ENCODE measurements at regions not wholly inside any gene's neighbourhood (a gene's known extent, or its start where the extent isn't known, plus 50 kb on each side); places are given as distances from the start of the nearest gene placed in this dataset.

- 36 to 45% methylated on average over 4 of the region's 4 CpGs for WGBS, 2 donors (ENCODE audit: low coverage in 1 of 2)
- Histone ChIP-seq H3K4me3 (no peak overlapping the region), H3K27me3 (no peaks in the 10 kb centered on the region), H3K4me1 (peaks cover 0 to 17% (median 0%) of the 10 kb centered on the region in 3 donors), H3K9me3 (peaks cover 0 to 11% (median 0%) of the 10 kb centered on the region in 3 donors), H3K27ac (no peak overlapping the region), H3K36me3 (no peaks in the 10 kb centered on the region)
- no peak for TF ChIP-seq POLR2A (IDR thresholded peaks at IDR 0.05)
- TF ChIP-seq POLR2AphosphoS5 (IDR thresholded peaks at IDR 0.05) = no peak
- TF ChIP-seq CTCF (IDR thresholded peaks at IDR 0.05) = no peak
- no peak for TF ChIP-seq EP300 (IDR thresholded peaks at IDR 0.05)
- no peak for ATAC-seq
Measured at GRCh38 chr17:14797021-14797420, 468.1 kb downstream of the PMP22 start.

GRCh38 chr17:14794961-14795360 lies 470.2 kb downstream of the PMP22 start:
- no peak for ATAC-seq
- Histone ChIP-seq H3K27me3 (no peaks in the 10 kb centered on the region), H3K4me1 (peaks cover 0 to 24% (median 0%) of the 10 kb centered on the region in 3 donors), H3K4me3 (no peak overlapping the region), H3K36me3 (no peaks in the 10 kb centered on the region), H3K27ac (no peak overlapping the region), H3K9me3 (no peaks in the 10 kb centered on the region)
- 80% methylated on average over 1 of the region's 1 CpG; no CpG with 5 or more reads in 1 of the 2 donors for WGBS, 2 donors (ENCODE audit: low coverage in 1 of 2)
- no peak for TF ChIP-seq CTCF (IDR thresholded peaks at IDR 0.05)
- TF ChIP-seq EP300 (IDR thresholded peaks at IDR 0.05) = no peak
- TF ChIP-seq POLR2A (IDR thresholded peaks at IDR 0.05) = no peak
- TF ChIP-seq POLR2AphosphoS5 (IDR thresholded peaks at IDR 0.05) = no peak

- ATAC-seq = no peak
- 38 to 57% methylated on average over 3 of the region's 3 CpGs for WGBS, 2 donors (ENCODE audit: low coverage in 1 of 2)
- Histone ChIP-seq H3K27ac (no peak overlapping the region), H3K36me3 (no peaks in the 10 kb centered on the region), H3K27me3 (no peaks in the 10 kb centered on the region), H3K4me1 (peaks cover 0 to 24% (median 0%) of the 10 kb centered on the region in 3 donors), H3K4me3 (no peak overlapping the region), H3K9me3 (no peaks in the 10 kb centered on the region)
- TF ChIP-seq EP300 (IDR thresholded peaks at IDR 0.05) (no peak), POLR2A (IDR thresholded peaks at IDR 0.05) (no peak), POLR2AphosphoS5 (IDR thresholded peaks at IDR 0.05) (no peak), CTCF (IDR thresholded peaks at IDR 0.05) (no peak)
Measured at GRCh38 chr17:14793237-14793636, 471.9 kb downstream of the PMP22 start.

- Histone ChIP-seq H3K27ac (no peak overlapping the region), H3K9me3 (no peaks in the 10 kb centered on the region), H3K4me1 (peaks cover 0 to 24% (median 0%) of the 10 kb centered on the region in 3 donors), H3K4me3 (no peak overlapping the region), H3K36me3 (no peaks in the 10 kb centered on the region), H3K27me3 (no peaks in the 10 kb centered on the region)
- 35 to 38% methylated on average over 10 of the region's 10 CpGs for WGBS, 2 donors (ENCODE audit: low coverage in 1 of 2)
- no peak for ATAC-seq
- TF ChIP-seq EP300 (IDR thresholded peaks at IDR 0.05) (no peak), POLR2AphosphoS5 (IDR thresholded peaks at IDR 0.05) (peak; percentile 77)
Measured at GRCh38 chr17:14792746-14793145, 472.4 kb downstream of the PMP22 start.

- Histone ChIP-seq H3K27ac (no peak overlapping the region), H3K4me1 (peaks cover 0 to 24% (median 0%) of the 10 kb centered on the region in 3 donors), H3K27me3 (no peaks in the 10 kb centered on the region), H3K4me3 (no peak overlapping the region), H3K9me3 (no peaks in the 10 kb centered on the region), H3K36me3 (no peaks in the 10 kb centered on the region)
- TF ChIP-seq EP300 (IDR thresholded peaks at IDR 0.05) (no peak), POLR2AphosphoS5 (IDR thresholded peaks at IDR 0.05) (no peak), POLR2A (IDR thresholded peaks at IDR 0.05) (no peak), CTCF (IDR thresholded peaks at IDR 0.05) (no peak)
- ATAC-seq = no peak
- 0 to 54% methylated on average over 1 to 4 of the region's 6 CpGs for WGBS, 2 donors (ENCODE audit: low coverage in 1 of 2)
Measured at GRCh38 chr17:14791221-14791620, 473.9 kb downstream of the PMP22 start.
